ENCODE measurements at regions not wholly inside any gene's neighbourhood (a gene's known extent, or its start where the extent isn't known, plus 50 kb on each side); places are given as distances from the start of the nearest gene placed in this dataset.

DNA sequence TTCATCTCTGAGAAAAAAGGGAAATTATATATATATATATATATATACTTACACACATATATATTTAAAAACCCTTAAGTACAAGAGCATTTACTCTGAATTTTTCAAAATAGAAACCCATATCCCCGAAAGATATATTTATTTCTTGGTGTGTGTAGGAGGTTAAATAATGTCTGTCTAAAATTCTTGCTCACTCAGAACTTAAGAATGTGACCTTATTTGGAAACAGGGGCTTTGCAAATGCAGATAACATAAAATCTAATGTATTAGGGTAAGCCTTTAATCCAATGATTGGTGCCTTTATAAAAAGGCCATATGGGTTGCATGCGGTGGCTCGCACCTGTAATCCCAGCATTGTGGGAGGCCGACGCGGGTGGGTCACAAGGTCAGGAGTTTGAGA, 517.3 kb upstream of the TLE4 start:
- in situ Hi-C loops (cut with HindIII; ENCODE audit: low pct_ligation_motif_present, low sequenced_read_pairs), result no loop called here
- DNase-seq, result no peak
- no peak for TF ChIP-seq CTCF (IDR thresholded peaks at IDR 0.05; ENCODE audit: low read depth, low read length, missing control alignments)

DNA sequence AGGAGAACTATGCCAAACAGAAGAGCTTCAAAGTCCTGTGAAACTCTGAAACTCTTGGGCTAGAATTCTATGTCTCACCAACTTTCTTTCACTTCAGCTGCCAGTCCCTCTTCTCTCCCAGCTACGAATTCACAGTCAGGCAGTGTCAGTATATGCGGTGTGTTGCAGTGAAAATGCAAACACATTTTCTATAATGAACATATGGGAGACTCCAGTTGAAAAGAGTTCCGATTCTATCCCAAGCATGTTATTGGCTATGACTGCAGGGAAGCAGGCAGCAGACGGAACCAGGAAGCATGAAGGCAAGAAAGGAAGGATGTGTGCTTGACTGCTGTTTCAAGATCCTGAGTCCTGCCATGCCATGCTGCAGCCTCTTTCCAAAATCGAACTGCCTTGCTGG, 515.7 kb upstream of the TLE4 start:
- DNase-seq, result no peak
- H3K4me3 ChIP-seq (ENCODE audit: low read depth, low read length), result no peak overlapping the region
- TF ChIP-seq CTCF (IDR thresholded peaks at IDR 0.05; ENCODE audit: low read depth, low read length, missing control alignments), result no peak

More for the DNA sequence above, 517.3 kb upstream of the TLE4 start:
- no peaks in the 10 kb centered on the region for H3K36me3 ChIP-seq (replicated peaks)
- no peak overlapping the region for H3K27ac ChIP-seq
- no peaks in the 10 kb centered on the region for H3K27me3 ChIP-seq (replicated peaks)
- H3K4me3 ChIP-seq (ENCODE audit: low read depth, low read length), result no peak overlapping the region

DNA sequence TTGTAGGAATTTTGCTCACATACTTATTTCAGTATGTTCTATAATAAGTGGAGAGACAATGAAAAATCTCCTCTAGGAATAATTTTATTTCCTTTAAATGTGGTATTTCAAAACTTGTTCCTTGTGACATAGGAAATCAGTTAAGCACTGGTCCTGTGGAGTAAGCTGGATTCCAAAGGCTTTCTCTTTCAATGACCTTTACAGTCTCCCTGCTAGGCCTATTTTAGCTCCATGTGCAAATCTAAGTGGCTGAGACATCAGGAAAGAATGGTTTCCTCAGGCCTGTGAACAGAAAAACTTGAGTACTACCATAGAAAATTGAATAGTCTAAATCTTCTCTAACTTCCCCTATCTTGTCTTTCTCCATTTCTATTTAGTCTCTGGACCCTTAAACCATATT, 514.2 kb upstream of the TLE4 start:
- Histone ChIP-seq H3K4me3 (ENCODE audit: low read depth, low read length) (no peak overlapping the region), H3K27me3 (replicated peaks) (no peaks in the 10 kb centered on the region), H3K36me3 (replicated peaks) (no peaks in the 10 kb centered on the region), H3K27ac (no peak overlapping the region)
- DNase-seq, result no peak
- in situ Hi-C loops (cut with HindIII; ENCODE audit: low pct_ligation_motif_present, low sequenced_read_pairs), result no loop called here
- no peak for TF ChIP-seq CTCF (IDR thresholded peaks at IDR 0.05; ENCODE audit: low read depth, low read length, missing control alignments)

More for the DNA sequence above, 515.7 kb upstream of the TLE4 start:
- in situ Hi-C loops (cut with HindIII; ENCODE audit: low pct_ligation_motif_present, low sequenced_read_pairs), result no loop called here
- Histone ChIP-seq H3K27ac (no peak overlapping the region), H3K27me3 (replicated peaks) (no peaks in the 10 kb centered on the region), H3K36me3 (replicated peaks) (no peaks in the 10 kb centered on the region)

- DNase-seq, result no peak
- in situ Hi-C loops (cut with HindIII; ENCODE audit: low pct_ligation_motif_present, low sequenced_read_pairs), result no loop called here
- no peak for TF ChIP-seq CTCF (IDR thresholded peaks at IDR 0.05; ENCODE audit: low read depth, low read length, missing control alignments)
- Histone ChIP-seq H3K36me3 (replicated peaks) (no peaks in the 10 kb centered on the region), H3K27ac (no peak overlapping the region), H3K27me3 (replicated peaks) (no peaks in the 10 kb centered on the region), H3K4me3 (ENCODE audit: low read depth, low read length) (no peak overlapping the region)
These were observed 511.0 kb upstream of the TLE4 start for GRCh38 chr9:79060766-79061165.

DNA sequence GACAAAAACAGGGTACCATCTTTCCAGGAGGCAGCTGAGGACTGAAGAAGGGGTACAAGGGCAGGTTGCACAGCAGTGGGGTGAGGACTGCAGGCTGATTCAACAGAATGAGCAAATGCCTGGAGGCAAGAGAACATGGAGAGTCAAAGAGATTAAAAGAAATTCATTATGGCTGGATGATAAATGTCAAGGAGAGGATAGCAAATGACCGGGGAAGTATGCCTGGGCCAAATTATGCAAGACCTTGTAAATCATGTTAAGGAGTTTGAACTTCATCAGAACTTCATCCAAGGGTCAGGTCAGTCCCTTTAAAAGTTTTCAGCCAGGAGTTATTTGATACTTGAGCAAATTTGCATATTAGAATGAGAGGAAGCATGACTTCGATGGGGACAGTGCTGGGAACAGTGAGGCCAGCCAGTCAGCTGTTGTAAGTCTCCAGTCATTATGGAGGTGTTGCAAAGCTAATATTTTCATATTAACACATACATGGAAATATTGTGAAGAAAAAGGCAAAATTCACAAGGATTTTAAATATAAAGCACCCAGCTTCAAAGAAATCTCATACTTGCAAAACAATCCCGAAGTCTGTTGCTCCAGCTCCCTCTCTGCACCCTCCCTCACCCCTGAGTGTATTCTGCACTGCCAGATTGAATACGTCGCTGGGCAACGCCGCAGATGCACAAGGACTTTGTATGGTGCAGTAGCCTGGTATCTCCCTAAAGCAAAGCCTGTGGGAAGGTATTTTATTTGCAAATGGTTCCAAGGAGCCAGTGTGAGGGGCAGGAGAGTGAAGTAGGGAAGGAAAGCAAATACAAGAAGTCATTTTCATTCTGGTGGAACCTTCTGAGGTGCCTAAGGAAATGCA, 509.8 kb upstream of the TLE4 start:
- TF ChIP-seq CTCF (IDR thresholded peaks at IDR 0.05; ENCODE audit: low read depth, low read length, missing control alignments), result no peak
- no peaks in the 10 kb centered on the region for H3K27me3 ChIP-seq (replicated peaks)
- H3K4me3 ChIP-seq (ENCODE audit: low read depth, low read length), result no peak overlapping the region
- no peak overlapping the region for H3K27ac ChIP-seq
- in situ Hi-C loops (cut with HindIII; ENCODE audit: low pct_ligation_motif_present, low sequenced_read_pairs), result no loop called here
- DNase-seq, result no peak
- no peaks in the 10 kb centered on the region for H3K36me3 ChIP-seq (replicated peaks)

GRCh38 chr9:79073201-79073600, 498.6 kb upstream of the TLE4 start:
- in situ Hi-C loops (cut with HindIII; ENCODE audit: low pct_ligation_motif_present, low sequenced_read_pairs), result no loop called here
- H3K27ac ChIP-seq, result no peak overlapping the region
- H3K36me3 ChIP-seq (replicated peaks), result no peaks in the 10 kb centered on the region
- H3K27me3 ChIP-seq (replicated peaks), result no peaks in the 10 kb centered on the region
- H3K4me3 ChIP-seq (ENCODE audit: low read depth, low read length), result no peak overlapping the region
- DNase-seq, result no peak
- TF ChIP-seq CTCF (IDR thresholded peaks at IDR 0.05; ENCODE audit: low read depth, low read length, missing control alignments), result no peak
